ENCODE measurements at regions not wholly inside any gene's neighbourhood (a gene's known extent, or its start where the extent isn't known, plus 50 kb on each side); places are given as distances from the start of the nearest gene placed in this dataset.
A peak's percentile ranks its signal among the peaks of the same experiment; 100 is the strongest.

- in situ Hi-C loops (cut with MboI; ENCODE audit: low pct_ligation_motif_present in 1 of 4, low pct_unique_long_range_greater_than_20kb in 1 of 4, low sequenced_read_pairs in 3 of 4), result no loop called here
- 88 to 100% methylated on average over 1 to 3 of the region's 3 CpGs for WGBS, 2 donors (ENCODE audit: low coverage in 1 of 2)
Observed at GRCh38 chr2:236798491-236798890, 228.9 kb downstream of the ACKR3 start.

GRCh38 chr2:236799391-236800026 lies 229.9 kb downstream of the ACKR3 start:
- H3K36me3 ChIP-seq, result no peaks in the 10 kb centered on the region
- no peaks in the 10 kb centered on the region for H3K9me3 ChIP-seq
- no peaks in the 10 kb centered on the region for H3K27me3 ChIP-seq
- no peak overlapping the region for H3K4me3 ChIP-seq
- intact Hi-C loops (cut with DNase I; ENCODE audit: low total_unique reads), result no loop called here
- WGBS, 2 donors (ENCODE audit: low coverage in 1 of 2), result 74 to 76% methylated on average over 7 of the region's 7 CpGs
- H3K4me1 ChIP-seq, result peaks cover 0 to 4% (median 0%) of the 10 kb centered on the region in 4 donors
- TF ChIP-seq POLR2AphosphoS5 (IDR thresholded peaks at IDR 0.05), result no peak
- TF ChIP-seq CTCF (IDR thresholded peaks at IDR 0.05), result no peak
- no peak for TF ChIP-seq POLR2A (IDR thresholded peaks at IDR 0.05)
- TF ChIP-seq EP300 (IDR thresholded peaks at IDR 0.05; ENCODE audit: low read depth), result no peak
- DNase-seq, result no peak
- in situ Hi-C loops (cut with MboI; ENCODE audit: low pct_ligation_motif_present in 1 of 4, low pct_unique_long_range_greater_than_20kb in 1 of 4, low sequenced_read_pairs in 3 of 4), result no loop called here
- H3K27ac ChIP-seq, result peak overlapping the region in 1 of 4 donors; percentile 20

More at GRCh38 chr2:236798491-236798890, 228.9 kb downstream of the ACKR3 start:
- Histone ChIP-seq H3K4me1 (peaks cover 0 to 4% (median 0%) of the 10 kb centered on the region in 4 donors), H3K27ac (no peak overlapping the region), H3K4me3 (no peak overlapping the region), H3K27me3 (no peaks in the 10 kb centered on the region), H3K36me3 (no peaks in the 10 kb centered on the region), H3K9me3 (no peaks in the 10 kb centered on the region)
- no peak for TF ChIP-seq POLR2A (IDR thresholded peaks at IDR 0.05)
- TF ChIP-seq POLR2AphosphoS5 (IDR thresholded peaks at IDR 0.05), result no peak
- no peak for TF ChIP-seq CTCF (IDR thresholded peaks at IDR 0.05)
- no peak for TF ChIP-seq EP300 (IDR thresholded peaks at IDR 0.05; ENCODE audit: low read depth)
- no peak for DNase-seq
- intact Hi-C loops (cut with DNase I; ENCODE audit: low total_unique reads), result no loop called here

- WGBS, 2 donors (ENCODE audit: low coverage in 1 of 2), result 63 to 67% methylated on average over 4 to 6 of the region's 6 CpGs
- in situ Hi-C loops (cut with MboI; ENCODE audit: low pct_ligation_motif_present in 1 of 4, low pct_unique_long_range_greater_than_20kb in 1 of 4, low sequenced_read_pairs in 3 of 4) (no loop called here), intact Hi-C loops (cut with DNase I; ENCODE audit: low total_unique reads) (no loop called here)
- no peak for TF ChIP-seq EP300 (IDR thresholded peaks at IDR 0.05; ENCODE audit: low read depth)
- no peak for TF ChIP-seq POLR2AphosphoS5 (IDR thresholded peaks at IDR 0.05)
- no peak for TF ChIP-seq POLR2A (IDR thresholded peaks at IDR 0.05)
- no peak for TF ChIP-seq CTCF (IDR thresholded peaks at IDR 0.05)
- no peaks in the 10 kb centered on the region for H3K9me3 ChIP-seq
- no peaks in the 10 kb centered on the region for H3K27me3 ChIP-seq
- H3K27ac ChIP-seq, result no peak overlapping the region
- no peak overlapping the region for H3K4me3 ChIP-seq
- DNase-seq, result no peak
- no peaks in the 10 kb centered on the region for H3K36me3 ChIP-seq
- peaks cover 0 to 4% (median 0%) of the 10 kb centered on the region in 4 donors for H3K4me1 ChIP-seq
Observed at GRCh38 chr2:236802862-236803261, 233.2 kb downstream of the ACKR3 start.

GRCh38 chr2:236803621-236804020 lies 234.0 kb downstream of the ACKR3 start:
- Histone ChIP-seq H3K9me3 (no peaks in the 10 kb centered on the region), H3K27ac (no peak overlapping the region), H3K27me3 (no peaks in the 10 kb centered on the region), H3K36me3 (no peaks in the 10 kb centered on the region), H3K4me1 (peaks cover 0 to 4% (median 0%) of the 10 kb centered on the region in 4 donors), H3K4me3 (no peak overlapping the region)
- no peak for TF ChIP-seq CTCF (IDR thresholded peaks at IDR 0.05)
- no peak for TF ChIP-seq POLR2A (IDR thresholded peaks at IDR 0.05)
- no peak for TF ChIP-seq POLR2AphosphoS5 (IDR thresholded peaks at IDR 0.05)
- TF ChIP-seq EP300 (IDR thresholded peaks at IDR 0.05; ENCODE audit: low read depth), result no peak
- intact Hi-C loops (cut with DNase I; ENCODE audit: low total_unique reads), result no loop called here
- 82 to 83% methylated on average over 2 to 20 of the region's 20 CpGs for WGBS, 2 donors (ENCODE audit: low coverage in 1 of 2)
- no peak for DNase-seq
- in situ Hi-C loops (cut with MboI; ENCODE audit: low pct_ligation_motif_present in 1 of 4, low pct_unique_long_range_greater_than_20kb in 1 of 4, low sequenced_read_pairs in 3 of 4), result no loop called here
